HEK293 (cell line): ENCODE measurements at regions not wholly inside any gene's neighbourhood (a gene's known extent, or its start where the extent isn't known, plus 50 kb on each side); places are given as distances from the start of the nearest gene placed in this dataset.

Experiments
- CTCF ChIA-PET: fragments of 350-600 bp; formaldehyde crosslinking; extraction: SDS; loops from one replicate; lab custom pipeline; 2021; ENCODE audit warnings: antibody characterized with exemption; lab: Yijun Ruan, JAX
- POLR2A ChIA-PET: fragments of 300-600 bp; formaldehyde crosslinking; extraction: SDS; loops from one replicate; lab custom pipeline; 2020; ENCODE audit warnings: antibody characterized with exemption, inconsistent platforms; lab: Yijun Ruan, JAX
- H3K27ac ChIP-seq: fragments of 200-500 bp; sonication (Bioruptor generic); 2 replicates; pipeline ENCODE4 v1.5.1; 2014; ENCODE audit warnings: low read depth, low read length, control low read depth, inconsistent platforms; ENCODE audit errors: extremely low read depth
- H3K36me3 ChIP-seq, 2 experiments: fragments of 200-500 bp in 1 of 2; sonication (Bioruptor generic) in 1 of 2; 1 replicate in 1 of 2; 2 replicates in 1 of 2; pipeline ENCODE4 v1.5.1; 2014 to 2017; ENCODE audit warnings: inconsistent platforms in 2 of 2, low read length in 2 of 2; ENCODE audit not compliant: control insufficient read depth in 2 of 2, insufficient read depth in 1 of 2
- H3K4me1 ChIP-seq: fragments of 200-500 bp; sonication (Bioruptor generic); 2 replicates; pipeline ENCODE4 v1.5.1; 2014; ENCODE audit warnings: mild to moderate bottlenecking, low read length, inconsistent platforms; ENCODE audit not compliant: control insufficient read depth, insufficient read depth
- H3K4me3 ChIP-seq: 2 replicates; pipeline ENCODE4 v1.5.1; 2011; ENCODE audit warnings: low read depth, mild to moderate bottlenecking, control low read depth, low read length, moderate library complexity
- H3K9me3 ChIP-seq: fragments of 200-500 bp; sonication (Bioruptor generic); 2 replicates; pipeline ENCODE4 v1.5.1; 2014; ENCODE audit warnings: low read depth, low read length, inconsistent platforms; ENCODE audit not compliant: control insufficient read depth, insufficient read depth
- BCL11A ChIP-seq: fragments of 450-650 bp; formaldehyde crosslinking; IDR thresholded peaks from 2 replicates; pipeline ENCODE4 v1.5.1; 2016; ENCODE audit warnings: low read depth, missing biosample characterization, missing genetic modification characterization
- CTCF ChIP-seq: fragments of 450-650 bp; formaldehyde crosslinking; IDR thresholded peaks from 2 replicates; pipeline ENCODE4 v1.5.1; 2016; ENCODE audit warnings: missing biosample characterization, missing genetic modification characterization
- FEZF1 ChIP-seq: fragments of 450-650 bp; formaldehyde crosslinking; IDR thresholded peaks from 2 replicates; pipeline ENCODE4 v1.5.1; 2016; ENCODE audit warnings: missing biosample characterization, missing genetic modification characterization
- MZF1 ChIP-seq: fragments of 450-650 bp; formaldehyde crosslinking; IDR thresholded peaks from 2 replicates; pipeline ENCODE4 v1.5.1; 2017; ENCODE audit warnings: missing biosample characterization, missing genetic modification characterization, borderline replicate concordance
- SCRT1 ChIP-seq: fragments of 450-650 bp; formaldehyde crosslinking; IDR thresholded peaks from 2 replicates; pipeline ENCODE4 v1.5.1; 2016; ENCODE audit warnings: missing biosample characterization, missing genetic modification characterization, borderline replicate concordance
- TRIM28 ChIP-seq: IDR thresholded peaks from 2 replicates; pipeline ENCODE4 v1.6.1; 2011; ENCODE audit warnings: low read length, control low read depth, borderline replicate concordance
- WT1 ChIP-seq: fragments of 450-650 bp; formaldehyde crosslinking; IDR thresholded peaks from 2 replicates; pipeline ENCODE4 v1.5.1; 2016; ENCODE audit warnings: missing biosample characterization, missing genetic modification characterization
- ZBTB20 ChIP-seq: fragments of 450-650 bp; formaldehyde crosslinking; IDR thresholded peaks from 2 replicates; pipeline ENCODE4 v1.5.1; 2016; ENCODE audit warnings: missing biosample characterization, missing genetic modification characterization
- ZBTB21 ChIP-seq: fragments of 450-650 bp; formaldehyde crosslinking; IDR thresholded peaks from 2 replicates; pipeline ENCODE4 v1.5.1; 2017; ENCODE audit warnings: missing biosample characterization, missing genetic modification characterization
- ZBTB7A ChIP-seq: fragments of 450-650 bp; formaldehyde crosslinking; IDR thresholded peaks from 2 replicates; pipeline ENCODE4 v1.5.1; 2016; ENCODE audit warnings: low read depth, missing biosample characterization, missing genetic modification characterization
- ZFHX2 ChIP-seq: fragments of 450-650 bp; formaldehyde crosslinking; conservative IDR thresholded peaks from 2 replicates; pipeline ENCODE4 v1.5.1; 2016; ENCODE audit warnings: missing biosample characterization, missing genetic modification characterization
- ZIC2 ChIP-seq: fragments of 450-650 bp; formaldehyde crosslinking; IDR thresholded peaks from 2 replicates; pipeline ENCODE4 v1.5.1; 2016; ENCODE audit warnings: missing biosample characterization, missing genetic modification characterization
- ZNF157 ChIP-seq: fragments of 450-650 bp; formaldehyde crosslinking; IDR thresholded peaks from 2 replicates; pipeline ENCODE4 v1.5.1; 2016; ENCODE audit warnings: missing biosample characterization, missing genetic modification characterization
- ZNF202 ChIP-seq: fragments of 450-650 bp; formaldehyde crosslinking; IDR thresholded peaks from 2 replicates; pipeline ENCODE4 v1.5.1; 2016; ENCODE audit warnings: missing biosample characterization, missing genetic modification characterization, borderline replicate concordance
- ZNF223 ChIP-seq: fragments of 450-650 bp; formaldehyde crosslinking; IDR thresholded peaks from 2 replicates; pipeline ENCODE4 v1.5.1; 2016; ENCODE audit warnings: missing biosample characterization, missing genetic modification characterization
- ZNF239 ChIP-seq: fragments of 450-650 bp; formaldehyde crosslinking; IDR thresholded peaks from 2 replicates; pipeline ENCODE4 v1.5.1; 2016; ENCODE audit warnings: missing biosample characterization, missing genetic modification characterization
- ZNF248 ChIP-seq: fragments of 450-650 bp; formaldehyde crosslinking; IDR thresholded peaks from 2 replicates; pipeline ENCODE4 v1.5.1; 2017; ENCODE audit warnings: missing biosample characterization, missing genetic modification characterization
- ZNF280C ChIP-seq: fragments of 450-650 bp; formaldehyde crosslinking; IDR thresholded peaks from 2 replicates; pipeline ENCODE4 v1.5.1; 2016; ENCODE audit warnings: missing biosample characterization, missing genetic modification characterization
- ZNF292 ChIP-seq: fragments of 450-650 bp; formaldehyde crosslinking; IDR thresholded peaks from 2 replicates; pipeline ENCODE4 v1.5.1; 2016; ENCODE audit warnings: low read depth, missing biosample characterization, missing genetic modification characterization, borderline replicate concordance
- ZNF394 ChIP-seq: fragments of 450-650 bp; formaldehyde crosslinking; IDR thresholded peaks from 2 replicates; pipeline ENCODE4 v1.5.1; 2016; ENCODE audit warnings: missing biosample characterization, missing genetic modification characterization, mild to moderate bottlenecking, moderate library complexity, borderline replicate concordance
- ZNF514 ChIP-seq: fragments of 450-650 bp; formaldehyde crosslinking; IDR thresholded peaks from 2 replicates; pipeline ENCODE4 v1.5.1; 2016; ENCODE audit warnings: missing biosample characterization, missing genetic modification characterization
- ZNF585B ChIP-seq: fragments of 450-650 bp; formaldehyde crosslinking; IDR thresholded peaks from 2 replicates; pipeline ENCODE4 v1.5.1; 2016; ENCODE audit warnings: missing biosample characterization, missing genetic modification characterization
- ZNF701 ChIP-seq: fragments of 450-650 bp; formaldehyde crosslinking; IDR thresholded peaks from 2 replicates; pipeline ENCODE4 v1.5.1; 2016; ENCODE audit warnings: missing biosample characterization, missing genetic modification characterization
- ZSCAN23 ChIP-seq: fragments of 450-650 bp; formaldehyde crosslinking; IDR thresholded peaks from 2 replicates; pipeline ENCODE4 v1.5.1; 2016; ENCODE audit warnings: missing biosample characterization, missing genetic modification characterization
- TF ChIP-seq, protein P1 (sequence below): fragments of 450-650 bp; formaldehyde crosslinking; IDR thresholded peaks from 2 replicates; pipeline ENCODE4 v1.5.1; 2016; ENCODE audit warnings: missing biosample characterization, missing genetic modification characterization, borderline replicate concordance
- TF ChIP-seq, protein P2 (sequence below): fragments of 450-650 bp; formaldehyde crosslinking; IDR thresholded peaks from 2 replicates; pipeline ENCODE4 v1.5.0; 2017; ENCODE audit warnings: missing biosample characterization, missing genetic modification characterization, borderline replicate concordance

DNA sequence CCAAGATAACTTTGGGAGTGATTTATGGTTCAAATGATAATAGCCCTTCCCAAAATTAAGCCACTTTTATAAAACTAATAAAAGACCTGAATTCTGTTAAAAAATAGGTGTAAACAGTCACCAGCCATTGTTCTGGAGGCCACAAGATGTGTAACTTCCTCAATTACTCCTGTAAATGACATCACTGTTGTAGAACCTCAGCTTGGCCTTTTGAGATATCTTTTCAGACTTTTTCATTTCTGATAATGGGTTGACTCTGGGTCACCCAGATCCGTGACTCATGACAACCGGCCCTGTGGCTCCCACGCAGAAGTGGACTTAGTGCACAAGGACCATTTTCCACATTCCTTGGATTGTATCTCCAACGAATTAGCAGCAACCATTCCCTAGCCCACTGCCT, 106.6 kb downstream of the DKK1 start (continued):
- no peak for TF ChIP-seq ZNF701 (tag by site-specific recombination)
- no peak for TF ChIP-seq ZBTB21 (tag by site-specific recombination)
- no peak for TF ChIP-seq ZNF514
- TF ChIP-seq ZNF239 = no peak
- no peak for TF ChIP-seq ZIC2 (tag by site-specific recombination)

DNA sequence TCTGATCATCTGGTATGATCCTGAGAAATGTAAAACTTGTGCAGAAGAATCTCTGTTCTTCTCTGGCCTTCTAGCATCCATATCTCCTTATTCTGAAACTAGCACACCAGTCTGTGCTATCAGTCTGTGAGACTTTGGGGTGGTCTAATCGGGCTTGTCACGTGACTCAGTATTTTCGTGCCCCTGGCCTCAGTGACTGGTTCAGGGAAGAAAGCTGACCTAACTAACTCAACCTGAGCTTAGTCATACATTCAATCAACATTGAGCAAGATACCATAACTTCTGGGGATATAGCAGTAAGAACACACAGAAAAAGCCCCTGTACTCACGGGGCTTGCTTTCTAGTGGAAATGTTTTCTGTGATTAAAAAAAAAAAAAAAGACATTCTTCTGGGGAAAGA, 109.3 kb downstream of the DKK1 start:
- ChIA-PET CTCF (interaction anchor here (0.6 kb wide), 1 partner anchor 97 kb away, joined by 3 read pairs; no protein-coding TSS in a partner anchor), POLR2A (interaction anchor here (0.7 kb wide), 1 partner anchor 10 kb away, joined by 3 read pairs; no protein-coding TSS in a partner anchor)
- H3K9me3 ChIP-seq = no peaks in the 10 kb centered on the region

DNA sequence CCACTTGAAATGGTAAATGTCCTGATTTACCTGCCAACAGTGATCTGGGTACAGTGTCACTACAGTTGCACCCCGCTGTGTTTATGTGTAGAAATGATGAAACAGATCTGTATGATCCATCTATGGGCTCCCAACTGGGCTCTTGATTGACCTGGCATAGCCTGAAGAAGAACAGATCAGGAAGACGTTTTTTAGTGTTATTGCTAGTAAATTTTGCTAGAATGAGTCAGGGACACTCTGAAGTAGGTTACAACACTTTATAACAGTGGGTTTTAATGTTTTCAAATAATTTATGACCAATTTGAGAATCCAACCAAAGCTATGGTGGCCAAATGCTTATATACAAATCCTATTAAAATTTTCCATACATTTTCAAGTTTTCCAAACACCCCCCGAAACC, 110.3 kb downstream of the DKK1 start:
- ChIA-PET POLR2A (no interaction called here), CTCF (interaction anchor here (0.6 kb wide), 1 partner anchor 351 kb away, joined by 3 read pairs; no protein-coding TSS in a partner anchor)

More for the DNA sequence above, 109.3 kb downstream of the DKK1 start:
- H3K4me3 ChIP-seq = no peak overlapping the region
- no peak for TF ChIP-seq ZNF202 (tag by site-specific recombination)
- no peak for TF ChIP-seq MZF1 (tag by site-specific recombination)
- 0 out of 2 replicates have a peak, but pooled peaks have one; percentile 4 for TF ChIP-seq WT1 (tag by site-specific recombination)
- TF ChIP-seq ZBTB20 (tag by site-specific recombination) = no peak
- no peak for TF ChIP-seq ZNF223 (tag by site-specific recombination)
- H3K27ac ChIP-seq = no peak overlapping the region
- H3K36me3 ChIP-seq = no peaks in the 10 kb centered on the region
- no peaks in the 10 kb centered on the region for H3K4me1 ChIP-seq

More for the DNA sequence above, 110.3 kb downstream of the DKK1 start:
- Histone ChIP-seq H3K9me3 (no peaks in the 10 kb centered on the region), H3K27ac (no peak overlapping the region), H3K36me3 (no peaks in the 10 kb centered on the region), H3K4me1 (no peaks in the 10 kb centered on the region), H3K4me3 (no peak overlapping the region)
- no peak for TF ChIP-seq ZBTB21 (tag by site-specific recombination)
- no peak for TF ChIP-seq CTCF
- no peak for TF ChIP-seq ZFHX2 (tag by site-specific recombination)
- no peak for TF ChIP-seq SCRT1 (tag by site-specific recombination)
- no peak for TF ChIP-seq ZNF157 (tag by site-specific recombination)
- TF ChIP-seq TRIM28 = no peak
- no peak for TF ChIP-seq ZNF248 (tag by site-specific recombination)
- TF ChIP-seq, protein P1, sequence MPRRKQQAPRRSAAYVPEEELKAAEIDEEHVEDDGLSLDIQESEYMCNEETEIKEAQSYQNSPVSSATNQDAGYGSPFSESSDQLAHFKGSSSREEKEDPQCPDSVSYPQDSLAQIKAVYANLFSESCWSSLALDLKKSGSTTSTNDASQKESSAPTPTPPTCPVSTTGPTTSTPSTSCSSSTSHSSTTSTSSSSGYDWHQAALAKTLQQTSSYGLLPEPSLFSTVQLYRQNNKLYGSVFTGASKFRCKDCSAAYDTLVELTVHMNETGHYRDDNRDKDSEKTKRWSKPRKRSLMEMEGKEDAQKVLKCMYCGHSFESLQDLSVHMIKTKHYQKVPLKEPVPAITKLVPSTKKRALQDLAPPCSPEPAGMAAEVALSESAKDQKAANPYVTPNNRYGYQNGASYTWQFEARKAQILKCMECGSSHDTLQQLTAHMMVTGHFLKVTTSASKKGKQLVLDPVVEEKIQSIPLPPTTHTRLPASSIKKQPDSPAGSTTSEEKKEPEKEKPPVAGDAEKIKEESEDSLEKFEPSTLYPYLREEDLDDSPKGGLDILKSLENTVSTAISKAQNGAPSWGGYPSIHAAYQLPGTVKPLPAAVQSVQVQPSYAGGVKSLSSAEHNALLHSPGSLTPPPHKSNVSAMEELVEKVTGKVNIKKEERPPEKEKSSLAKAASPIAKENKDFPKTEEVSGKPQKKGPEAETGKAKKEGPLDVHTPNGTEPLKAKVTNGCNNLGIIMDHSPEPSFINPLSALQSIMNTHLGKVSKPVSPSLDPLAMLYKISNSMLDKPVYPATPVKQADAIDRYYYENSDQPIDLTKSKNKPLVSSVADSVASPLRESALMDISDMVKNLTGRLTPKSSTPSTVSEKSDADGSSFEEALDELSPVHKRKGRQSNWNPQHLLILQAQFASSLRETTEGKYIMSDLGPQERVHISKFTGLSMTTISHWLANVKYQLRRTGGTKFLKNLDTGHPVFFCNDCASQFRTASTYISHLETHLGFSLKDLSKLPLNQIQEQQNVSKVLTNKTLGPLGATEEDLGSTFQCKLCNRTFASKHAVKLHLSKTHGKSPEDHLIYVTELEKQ (tag by site-specific recombination) = no peak
- TF ChIP-seq, protein P2, sequence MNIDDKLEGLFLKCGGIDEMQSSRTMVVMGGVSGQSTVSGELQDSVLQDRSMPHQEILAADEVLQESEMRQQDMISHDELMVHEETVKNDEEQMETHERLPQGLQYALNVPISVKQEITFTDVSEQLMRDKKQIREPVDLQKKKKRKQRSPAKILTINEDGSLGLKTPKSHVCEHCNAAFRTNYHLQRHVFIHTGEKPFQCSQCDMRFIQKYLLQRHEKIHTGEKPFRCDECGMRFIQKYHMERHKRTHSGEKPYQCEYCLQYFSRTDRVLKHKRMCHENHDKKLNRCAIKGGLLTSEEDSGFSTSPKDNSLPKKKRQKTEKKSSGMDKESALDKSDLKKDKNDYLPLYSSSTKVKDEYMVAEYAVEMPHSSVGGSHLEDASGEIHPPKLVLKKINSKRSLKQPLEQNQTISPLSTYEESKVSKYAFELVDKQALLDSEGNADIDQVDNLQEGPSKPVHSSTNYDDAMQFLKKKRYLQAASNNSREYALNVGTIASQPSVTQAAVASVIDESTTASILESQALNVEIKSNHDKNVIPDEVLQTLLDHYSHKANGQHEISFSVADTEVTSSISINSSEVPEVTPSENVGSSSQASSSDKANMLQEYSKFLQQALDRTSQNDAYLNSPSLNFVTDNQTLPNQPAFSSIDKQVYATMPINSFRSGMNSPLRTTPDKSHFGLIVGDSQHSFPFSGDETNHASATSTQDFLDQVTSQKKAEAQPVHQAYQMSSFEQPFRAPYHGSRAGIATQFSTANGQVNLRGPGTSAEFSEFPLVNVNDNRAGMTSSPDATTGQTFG = no peak
- TF ChIP-seq ZSCAN23 (tag by site-specific recombination) = no peak
- no peak for TF ChIP-seq ZNF701 (tag by site-specific recombination)
- no peak for TF ChIP-seq ZNF585B (tag by site-specific recombination)
- TF ChIP-seq ZBTB7A (tag by site-specific recombination) = no peak
- no peak for TF ChIP-seq ZNF280C (tag by site-specific recombination)
- no peak for TF ChIP-seq ZNF394
- TF ChIP-seq BCL11A = no peak
- TF ChIP-seq FEZF1 (tag by site-specific recombination) = no peak
- no peak for TF ChIP-seq ZNF292 (tag by site-specific recombination)
